ENCODE measurements at regions not wholly inside any gene's neighbourhood (a gene's known extent, or its start where the extent isn't known, plus 50 kb on each side); places are given as distances from the start of the nearest gene placed in this dataset.

DNA sequence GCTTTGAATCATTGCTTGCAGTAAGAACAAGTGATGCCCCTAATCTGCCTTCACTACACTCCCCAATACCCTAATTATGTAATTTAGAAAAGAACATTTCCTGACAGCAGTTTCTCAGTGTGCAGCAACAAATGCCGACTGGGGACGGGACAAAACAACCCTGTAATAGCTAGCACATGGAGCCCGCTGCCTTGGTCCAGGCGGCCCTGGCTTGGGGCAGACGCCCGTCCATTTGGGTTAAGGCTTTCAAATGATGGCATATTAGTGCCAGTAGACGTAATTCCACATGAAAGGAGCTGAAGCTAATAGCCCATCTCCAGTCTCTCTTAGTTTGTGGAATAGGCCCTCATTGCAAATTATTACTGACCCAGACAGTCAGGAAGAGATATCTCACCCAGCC, 150.6 kb upstream of the PITX1 start:
- H3K36me3 ChIP-seq (ENCODE audit: insufficient read depth, low read length) = no peaks in the 10 kb centered on the region
- H3K27ac ChIP-seq = no peak overlapping the region
- TF ChIP-seq FOXP2 (optimal IDR thresholded peaks at IDR 0.05; ENCODE audit: control extremely low read depth, extremely low read length, insufficient read depth) (no peak), POLR2AphosphoS5 (IDR thresholded peaks at IDR 0.05; ENCODE audit: borderline replicate concordance, low read depth, low read length) (no peak), EZH2 (IDR thresholded peaks at IDR 0.05) (no peak)

DNA sequence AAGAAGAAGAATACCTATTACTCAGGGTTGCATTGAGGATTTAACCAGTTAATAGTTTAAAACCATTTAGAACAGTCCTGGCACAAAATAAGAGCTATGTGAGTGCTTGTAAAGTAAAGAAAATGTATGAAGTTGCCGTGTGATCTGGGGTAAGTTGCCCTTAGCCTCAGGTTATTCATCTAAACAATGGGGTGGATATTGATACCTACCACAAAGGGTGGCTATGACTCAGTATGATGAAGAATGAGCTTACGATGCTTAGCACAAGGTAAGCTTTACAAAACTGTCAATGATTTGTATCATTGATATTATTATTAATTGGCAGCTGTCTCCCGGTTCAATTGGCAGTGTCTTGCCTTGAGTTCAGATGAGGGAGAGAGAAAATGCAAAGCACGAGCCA, 149.4 kb upstream of the PITX1 start:
- no peaks in the 10 kb centered on the region for H3K36me3 ChIP-seq (ENCODE audit: insufficient read depth, low read length)
- TF ChIP-seq EZH2 (IDR thresholded peaks at IDR 0.05) (no peak), FOXP2 (optimal IDR thresholded peaks at IDR 0.05; ENCODE audit: control extremely low read depth, extremely low read length, insufficient read depth) (no peak), POLR2AphosphoS5 (IDR thresholded peaks at IDR 0.05; ENCODE audit: borderline replicate concordance, low read depth, low read length) (no peak)
- no peak overlapping the region for H3K9ac ChIP-seq (ENCODE audit: insufficient read length)
- H3K4me3 ChIP-seq = no peak overlapping the region
- DNase-seq (ENCODE audit: low read depth, low spot score) = no peak
- no peaks in the 10 kb centered on the region for H3K9me3 ChIP-seq (ENCODE audit: low read depth, low read length)
- H3K27ac ChIP-seq = no peak overlapping the region

More for the DNA sequence above, 150.6 kb upstream of the PITX1 start:
- H3K9me3 ChIP-seq (ENCODE audit: low read depth, low read length) = no peaks in the 10 kb centered on the region
- no peak overlapping the region for H3K4me3 ChIP-seq
- DNase-seq (ENCODE audit: low read depth, low spot score) = no peak
- no peak overlapping the region for H3K9ac ChIP-seq (ENCODE audit: insufficient read length)

DNA sequence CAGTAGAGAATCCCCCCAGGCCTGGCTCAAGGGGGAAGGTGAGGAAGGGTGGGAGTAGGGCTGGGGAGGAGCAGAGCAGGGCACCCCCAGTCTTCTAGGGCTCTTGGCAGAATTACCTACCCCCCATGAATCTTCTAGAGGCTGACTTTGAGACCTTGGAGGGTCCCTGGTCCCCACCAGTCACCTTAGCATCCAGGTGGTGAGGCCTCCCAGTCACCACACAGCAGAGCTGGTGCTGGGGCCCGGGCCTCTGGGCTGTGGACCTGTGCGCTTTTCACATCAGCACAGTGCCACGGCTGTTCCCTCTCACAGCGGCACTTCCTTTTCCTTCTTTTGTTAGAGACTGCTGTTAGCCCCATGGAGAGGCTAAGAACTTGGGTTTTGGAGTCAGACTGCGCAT, 148.6 kb upstream of the PITX1 start:
- no peak for DNase-seq (ENCODE audit: low read depth, low spot score)
- TF ChIP-seq EZH2 (IDR thresholded peaks at IDR 0.05) (no peak), FOXP2 (optimal IDR thresholded peaks at IDR 0.05; ENCODE audit: control extremely low read depth, extremely low read length, insufficient read depth) (no peak), POLR2AphosphoS5 (IDR thresholded peaks at IDR 0.05; ENCODE audit: borderline replicate concordance, low read depth, low read length) (no peak)
- Histone ChIP-seq H3K4me3 (no peak overlapping the region), H3K9ac (ENCODE audit: insufficient read length) (no peak overlapping the region), H3K27ac (no peak overlapping the region), H3K36me3 (ENCODE audit: insufficient read depth, low read length) (no peaks in the 10 kb centered on the region), H3K9me3 (ENCODE audit: low read depth, low read length) (no peaks in the 10 kb centered on the region)

DNA sequence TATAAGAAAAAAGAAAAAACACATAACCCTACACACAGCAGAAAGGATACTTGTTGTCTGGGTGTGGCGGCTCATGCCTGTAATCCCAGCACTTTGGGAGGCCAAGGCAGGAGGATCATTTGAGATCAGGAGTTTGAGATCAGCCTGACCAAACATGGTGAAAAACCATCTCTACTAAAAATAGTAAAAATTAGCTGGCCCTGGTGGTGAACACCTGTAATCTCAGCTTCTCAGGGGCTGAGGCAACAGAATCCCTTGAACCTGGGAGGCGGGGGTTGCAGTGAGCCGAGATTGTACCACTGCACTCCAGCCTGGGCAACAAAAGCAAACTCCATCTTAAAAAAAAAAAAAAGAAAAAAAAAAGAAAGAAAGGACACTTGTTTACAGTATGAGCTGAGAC, 147.6 kb upstream of the PITX1 start:
- Histone ChIP-seq H3K27ac (no peak overlapping the region), H3K36me3 (ENCODE audit: insufficient read depth, low read length) (no peaks in the 10 kb centered on the region), H3K4me3 (no peak overlapping the region), H3K9ac (ENCODE audit: insufficient read length) (no peak overlapping the region), H3K9me3 (ENCODE audit: low read depth, low read length) (no peaks in the 10 kb centered on the region)
- TF ChIP-seq FOXP2 (optimal IDR thresholded peaks at IDR 0.05; ENCODE audit: control extremely low read depth, extremely low read length, insufficient read depth) = no peak
- TF ChIP-seq EZH2 (IDR thresholded peaks at IDR 0.05) = no peak
- TF ChIP-seq POLR2AphosphoS5 (IDR thresholded peaks at IDR 0.05; ENCODE audit: borderline replicate concordance, low read depth, low read length) = no peak
- DNase-seq (ENCODE audit: low read depth, low spot score) = no peak

DNA sequence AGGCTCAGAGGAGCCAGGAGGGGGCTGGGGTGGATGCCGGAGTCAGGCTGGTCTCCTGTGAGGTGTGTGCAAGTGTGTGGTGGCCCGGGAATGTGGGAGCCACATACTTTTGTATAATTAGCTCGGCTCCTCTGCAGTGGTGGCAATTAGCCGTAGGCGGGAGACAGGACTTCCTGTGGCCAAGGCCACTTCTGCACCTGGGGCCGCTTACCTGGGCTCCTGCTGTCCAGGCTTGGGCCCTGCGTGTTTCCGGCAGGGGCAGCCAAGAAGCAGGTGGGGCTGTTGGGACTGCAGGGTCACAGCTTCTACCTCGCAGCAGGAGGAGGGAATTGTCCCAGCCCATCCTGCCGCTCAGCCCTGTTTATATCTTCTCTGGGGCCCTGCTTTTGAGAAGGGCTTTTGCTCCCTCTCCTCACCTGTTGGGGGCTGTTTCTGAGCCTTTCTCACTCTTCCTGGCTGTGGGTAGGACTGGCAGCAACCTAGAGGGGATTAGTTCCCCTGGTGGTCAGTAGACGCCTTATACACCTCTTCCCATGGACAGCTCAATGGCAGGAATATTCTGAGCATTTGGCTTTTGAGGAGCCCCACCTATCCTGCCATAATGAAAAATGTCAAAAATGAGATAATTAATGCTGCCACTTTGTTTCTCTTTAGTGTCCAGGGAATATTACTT, 145.4 kb upstream of the PITX1 start:
- Histone ChIP-seq H3K36me3 (ENCODE audit: insufficient read depth, low read length) (no peaks in the 10 kb centered on the region), H3K4me3 (no peak overlapping the region), H3K9ac (ENCODE audit: insufficient read length) (no peak overlapping the region), H3K9me3 (ENCODE audit: low read depth, low read length) (no peaks in the 10 kb centered on the region), H3K27ac (no peak overlapping the region)
- TF ChIP-seq FOXP2 (optimal IDR thresholded peaks at IDR 0.05; ENCODE audit: control extremely low read depth, extremely low read length, insufficient read depth) = no peak
- no peak for TF ChIP-seq POLR2AphosphoS5 (IDR thresholded peaks at IDR 0.05; ENCODE audit: borderline replicate concordance, low read depth, low read length)
- TF ChIP-seq EZH2 (IDR thresholded peaks at IDR 0.05) = no peak
- no peak for DNase-seq (ENCODE audit: low read depth, low spot score)

DNA sequence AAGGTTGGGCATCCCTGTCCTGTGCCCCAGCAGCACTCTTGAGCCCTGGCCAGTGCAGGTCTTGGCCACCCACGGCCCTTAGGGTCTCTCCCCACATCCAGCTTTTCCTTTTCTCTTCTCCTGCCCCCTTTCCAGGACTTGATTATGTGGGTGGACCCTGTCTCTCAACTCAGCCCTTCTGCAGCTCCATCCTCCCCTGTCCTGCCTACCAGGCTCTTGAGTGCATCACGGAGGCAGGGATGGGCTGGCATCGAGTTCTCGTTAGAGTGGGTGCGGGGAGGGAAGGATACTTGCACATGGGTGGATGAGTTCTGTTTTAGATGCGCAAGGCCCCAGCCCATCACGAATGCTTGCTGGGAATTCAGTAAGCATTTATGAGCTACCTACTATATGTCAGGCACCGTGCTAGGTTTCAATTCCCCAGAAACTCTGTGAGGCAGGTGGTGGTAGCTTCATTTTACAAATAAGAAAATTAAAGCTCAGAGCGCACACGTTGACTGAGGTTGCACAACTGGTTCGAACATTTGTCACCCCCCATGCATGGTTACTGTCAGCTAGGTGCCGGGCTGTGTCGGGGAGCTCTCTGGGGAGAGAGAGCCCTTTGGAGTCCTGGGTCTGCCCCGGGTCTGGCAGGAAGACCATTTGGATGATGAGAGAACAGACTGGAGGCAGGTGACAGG, 144.6 kb upstream of the PITX1 start:
- H3K27ac ChIP-seq = no peak overlapping the region

DNA sequence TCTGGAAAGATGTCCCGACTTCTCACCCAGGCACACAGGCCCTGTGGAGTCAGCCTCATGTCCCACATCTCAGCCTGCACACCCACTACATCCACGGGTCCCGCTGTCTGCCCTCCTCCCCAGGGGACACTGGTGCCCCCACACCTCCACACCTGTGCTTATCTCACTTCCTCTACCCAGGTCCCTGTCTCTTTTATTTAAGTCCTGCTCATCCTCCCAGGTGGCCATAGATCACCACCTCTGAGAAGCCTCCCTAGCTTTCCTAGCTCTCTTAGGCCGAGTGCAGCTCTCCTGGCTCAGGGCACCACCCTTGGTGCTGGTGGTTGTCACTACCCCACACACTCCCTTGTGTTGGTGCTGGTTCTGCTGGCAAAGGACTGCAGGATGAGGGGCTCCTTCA, 143.6 kb upstream of the PITX1 start:
- no peak overlapping the region for H3K27ac ChIP-seq
- no peaks in the 10 kb centered on the region for H3K9me3 ChIP-seq (ENCODE audit: low read depth, low read length)
- H3K4me3 ChIP-seq = no peak overlapping the region
- DNase-seq (ENCODE audit: low read depth, low spot score) = no peak
- TF ChIP-seq FOXP2 (optimal IDR thresholded peaks at IDR 0.05; ENCODE audit: control extremely low read depth, extremely low read length, insufficient read depth) (no peak), POLR2AphosphoS5 (IDR thresholded peaks at IDR 0.05; ENCODE audit: borderline replicate concordance, low read depth, low read length) (no peak), EZH2 (IDR thresholded peaks at IDR 0.05) (no peak)
- H3K9ac ChIP-seq (ENCODE audit: insufficient read length) = no peak overlapping the region
- no peaks in the 10 kb centered on the region for H3K36me3 ChIP-seq (ENCODE audit: insufficient read depth, low read length)

More for the DNA sequence above, 144.6 kb upstream of the PITX1 start:
- DNase-seq (ENCODE audit: low read depth, low spot score) = no peak
- Histone ChIP-seq H3K9me3 (ENCODE audit: low read depth, low read length) (no peaks in the 10 kb centered on the region), H3K36me3 (ENCODE audit: insufficient read depth, low read length) (no peaks in the 10 kb centered on the region), H3K4me3 (no peak overlapping the region), H3K9ac (ENCODE audit: insufficient read length) (no peak overlapping the region)
- no peak for TF ChIP-seq EZH2 (IDR thresholded peaks at IDR 0.05)
- no peak for TF ChIP-seq FOXP2 (optimal IDR thresholded peaks at IDR 0.05; ENCODE audit: control extremely low read depth, extremely low read length, insufficient read depth)
- no peak for TF ChIP-seq POLR2AphosphoS5 (IDR thresholded peaks at IDR 0.05; ENCODE audit: borderline replicate concordance, low read depth, low read length)

DNA sequence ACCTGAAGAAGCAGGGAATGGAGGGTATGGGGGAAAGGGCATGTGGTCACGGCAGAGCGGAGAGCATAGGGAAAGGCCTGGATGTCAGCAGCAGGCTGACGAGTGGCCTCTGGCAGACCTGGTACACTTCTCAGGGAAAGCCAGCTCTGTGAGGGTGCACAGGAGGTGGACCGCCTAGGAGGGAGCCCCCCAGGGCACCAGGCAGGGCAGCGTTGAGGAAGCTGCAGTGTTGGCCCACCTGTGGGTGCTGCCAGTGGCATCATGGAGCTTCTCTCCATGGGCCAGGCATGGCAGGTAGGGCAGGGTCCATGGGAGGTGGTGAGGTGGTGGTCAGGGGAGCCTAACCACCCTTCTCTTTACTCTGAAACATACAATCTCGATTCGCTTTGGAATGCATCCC, 143.0 kb upstream of the PITX1 start:
- Histone ChIP-seq H3K9ac (ENCODE audit: insufficient read length) (no peak overlapping the region), H3K36me3 (ENCODE audit: insufficient read depth, low read length) (no peaks in the 10 kb centered on the region), H3K9me3 (ENCODE audit: low read depth, low read length) (no peaks in the 10 kb centered on the region), H3K4me3 (no peak overlapping the region), H3K27ac (no peak overlapping the region)
- no peak for DNase-seq (ENCODE audit: low read depth, low spot score)
- no peak for TF ChIP-seq POLR2AphosphoS5 (IDR thresholded peaks at IDR 0.05; ENCODE audit: borderline replicate concordance, low read depth, low read length)
- no peak for TF ChIP-seq EZH2 (IDR thresholded peaks at IDR 0.05)
- no peak for TF ChIP-seq FOXP2 (optimal IDR thresholded peaks at IDR 0.05; ENCODE audit: control extremely low read depth, extremely low read length, insufficient read depth)

All from SK-N-MC (cell line).